GM19372 (cell line): ENCODE measurements at regions not wholly inside any gene's neighbourhood (a gene's known extent, or its start where the extent isn't known, plus 50 kb on each side); places are given as distances from the start of the nearest gene placed in this dataset.

ENCODE experiments used
- ATAC-seq: cut with Tn5 transposase; IDR thresholded peaks from one replicate; pipeline ENCODE4 v1.9.1; 2021; ENCODE audit warnings: mild to moderate bottlenecking, low read depth, moderate library complexity; ENCODE audit not compliant: unreplicated experiment

GRCh38 chr2:15788455-15788829 is 151.9 kb upstream of the MYCN start:
- ATAC-seq: no peak

GRCh38 chr2:15788830-15789229 is 151.5 kb upstream of the MYCN start:
- no peak for ATAC-seq

GRCh38 chr2:15789381-15790062 is 150.8 kb upstream of the MYCN start:
- no peak for ATAC-seq

- no peak for ATAC-seq
These were observed 150.0 kb upstream of the MYCN start for GRCh38 chr2:15790326-15790725.

- ATAC-seq: no peak
These were observed 149.5 kb upstream of the MYCN start for GRCh38 chr2:15790838-15791237.

- no peak for ATAC-seq
These were observed 149.1 kb upstream of the MYCN start for GRCh38 chr2:15791294-15791693.

GRCh38 chr2:15792331-15792730 is 148.0 kb upstream of the MYCN start:
- ATAC-seq: no peak

GRCh38 chr2:15793078-15793913 is 147.1 kb upstream of the MYCN start:
- ATAC-seq: no peak

- ATAC-seq: no peak
These were observed 146.4 kb upstream of the MYCN start for GRCh38 chr2:15793978-15794377.

- no peak for ATAC-seq
These were observed 145.7 kb upstream of the MYCN start for GRCh38 chr2:15794608-15795134.

- no peak for ATAC-seq
These were observed 144.9 kb upstream of the MYCN start for GRCh38 chr2:15795426-15795825.

- ATAC-seq: no peak
These were observed 144.0 kb upstream of the MYCN start for GRCh38 chr2:15796167-15796942.

- no peak for ATAC-seq
These were observed 143.0 kb upstream of the MYCN start for GRCh38 chr2:15797231-15797938.

GRCh38 chr2:15797939-15798281 is 142.4 kb upstream of the MYCN start:
- no peak for ATAC-seq

- ATAC-seq: no peak
These were observed 141.5 kb upstream of the MYCN start for GRCh38 chr2:15798701-15799431.

- ATAC-seq: no peak
These were observed 140.9 kb upstream of the MYCN start for GRCh38 chr2:15799432-15799827.

GRCh38 chr2:15800495-15801329 is 139.6 kb upstream of the MYCN start:
- ATAC-seq: no peak

- ATAC-seq: no peak
These were observed 138.9 kb upstream of the MYCN start for GRCh38 chr2:15801439-15801838.

GRCh38 chr2:15801904-15802303 is 138.4 kb upstream of the MYCN start:
- no peak for ATAC-seq
